ENCODE measurements at regions not wholly inside any gene's neighbourhood (a gene's known extent, or its start where the extent isn't known, plus 50 kb on each side); places are given as distances from the start of the nearest gene placed in this dataset.

- TF ChIP-seq CTCF (IDR thresholded peaks at IDR 0.05; ENCODE audit: poor library complexity, severe bottlenecking) (no peak), POLR2AphosphoS5 (IDR thresholded peaks at IDR 0.05) (no peak), EP300 (conservative IDR thresholded peaks at IDR 0.05; ENCODE audit: poor library complexity, severe bottlenecking) (no peak), EZH2 (IDR thresholded peaks at IDR 0.05; ENCODE audit: borderline replicate concordance, insufficient read depth, low read length, poor library complexity, severe bottlenecking) (no peak), TAF1 (IDR thresholded peaks at IDR 0.05; ENCODE audit: low read depth) (no peak), MXI1 (conservative IDR thresholded peaks at IDR 0.05; ENCODE audit: poor library complexity, severe bottlenecking) (no peak)
Observed at GRCh38 chr3:59451800-59452746, 402.2 kb upstream of the CFAP20DC start.

Data from neural cell (in vitro differentiated cells).